NCI-H128 (cell line): ENCODE measurements at regions not wholly inside any gene's neighbourhood (a gene's known extent, or its start where the extent isn't known, plus 50 kb on each side); places are given as distances from the start of the nearest gene placed in this dataset.

ENCODE experiments used
- DNase-seq: peaks from one replicate; lab custom pipeline; 2025; ENCODE audit not compliant: unreplicated experiment; lab: John Stamatoyannopoulos, UW

DNA sequence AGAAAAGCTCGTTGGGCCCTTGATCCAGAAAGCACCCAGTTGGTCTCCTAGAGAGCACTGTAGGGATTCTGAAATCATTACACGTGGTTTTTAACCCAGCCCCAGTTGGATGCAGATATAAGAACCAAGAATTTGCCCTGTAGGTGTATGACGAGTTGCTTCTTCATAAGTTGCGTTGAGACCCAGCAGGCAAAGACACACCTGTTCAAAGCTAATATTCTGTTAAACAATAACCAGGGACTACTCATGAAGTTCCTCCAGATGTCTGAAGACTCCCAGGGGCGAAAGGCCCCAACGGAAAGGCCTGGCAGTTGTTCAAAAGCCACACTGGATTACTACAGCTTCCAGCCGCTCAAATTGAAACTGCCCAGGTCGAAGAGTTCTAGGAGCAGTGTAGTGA lies 88.6 kb upstream of the HNRNPU start:
- no peak for DNase-seq

DNA sequence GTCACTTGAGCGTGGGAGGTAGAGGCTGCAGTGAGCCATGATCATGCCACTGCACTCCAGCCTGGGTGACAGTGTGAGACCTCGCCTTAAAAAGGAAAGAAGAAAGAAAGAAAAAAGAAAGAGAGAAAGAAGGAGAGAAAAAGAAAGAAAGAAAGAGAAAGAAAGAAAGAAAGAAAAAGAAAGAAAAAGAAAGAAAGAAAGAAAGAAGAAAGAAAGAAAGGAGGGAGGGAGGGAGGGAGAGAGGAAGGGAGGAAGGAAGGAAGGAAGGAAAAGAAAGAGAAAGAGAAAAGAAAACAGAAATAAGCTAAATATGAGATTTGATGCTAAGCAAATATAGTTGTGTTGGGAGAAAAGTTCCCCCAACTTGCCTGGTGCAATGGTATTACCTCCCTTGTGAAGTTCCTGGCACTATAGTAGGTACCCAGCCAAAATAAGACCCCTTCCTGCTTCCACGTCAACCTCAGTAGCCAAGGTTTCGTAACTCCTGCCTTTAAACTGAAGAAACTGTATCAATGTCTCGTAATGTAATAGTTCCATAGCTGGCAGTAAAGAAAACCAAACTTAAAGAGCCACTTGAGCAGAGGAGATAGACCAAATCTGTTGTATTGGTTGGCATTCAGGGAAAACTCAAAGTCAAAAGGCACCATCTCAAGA lies 88.1 kb upstream of the HNRNPU start:
- no peak for DNase-seq

DNA sequence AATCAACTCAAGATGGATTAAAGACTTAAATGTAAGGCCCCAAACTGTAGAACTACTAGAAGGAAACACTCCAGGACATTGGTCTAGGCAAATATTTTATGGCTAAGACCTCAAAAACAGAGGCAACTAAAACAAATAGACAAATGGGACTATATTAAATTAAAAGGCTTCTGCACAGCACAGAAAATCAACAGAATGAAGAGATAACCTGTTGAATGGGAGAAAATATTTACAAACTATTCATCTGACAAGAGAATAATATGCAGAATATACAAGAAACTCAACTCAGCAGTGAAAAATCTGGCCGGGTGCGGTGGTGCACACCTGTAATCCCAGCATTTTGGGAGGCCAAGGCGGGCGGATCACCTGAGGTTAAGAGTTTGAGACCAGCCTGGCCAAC lies 84.1 kb upstream of the HNRNPU start:
- no peak for DNase-seq

DNA sequence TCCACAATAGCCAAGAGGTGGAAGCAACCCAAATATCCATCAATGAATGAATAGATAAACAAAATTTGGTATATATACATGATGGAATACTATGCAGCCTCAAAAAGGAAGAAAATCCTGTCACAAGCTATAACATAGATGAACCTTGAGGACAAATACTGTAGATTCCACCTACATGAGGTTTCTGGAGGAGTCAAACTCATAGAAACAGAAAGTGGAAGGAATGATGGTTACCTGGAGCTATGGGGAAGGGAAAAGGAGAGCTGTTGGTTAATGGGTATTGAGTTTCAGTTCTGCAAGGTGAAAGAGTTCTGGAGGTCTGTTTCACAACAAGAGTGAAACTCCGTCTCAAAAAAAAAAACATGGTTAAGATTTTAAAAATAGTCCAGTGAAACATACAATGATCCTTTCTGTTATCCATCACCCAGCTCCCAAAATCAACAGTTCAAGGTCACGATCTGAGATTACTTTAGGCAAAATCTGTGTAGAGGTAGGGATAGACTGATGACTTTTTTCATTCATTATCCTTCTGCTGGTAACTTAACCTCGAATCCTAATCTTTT lies 80.8 kb upstream of the HNRNPU start:
- no peak for DNase-seq

DNA sequence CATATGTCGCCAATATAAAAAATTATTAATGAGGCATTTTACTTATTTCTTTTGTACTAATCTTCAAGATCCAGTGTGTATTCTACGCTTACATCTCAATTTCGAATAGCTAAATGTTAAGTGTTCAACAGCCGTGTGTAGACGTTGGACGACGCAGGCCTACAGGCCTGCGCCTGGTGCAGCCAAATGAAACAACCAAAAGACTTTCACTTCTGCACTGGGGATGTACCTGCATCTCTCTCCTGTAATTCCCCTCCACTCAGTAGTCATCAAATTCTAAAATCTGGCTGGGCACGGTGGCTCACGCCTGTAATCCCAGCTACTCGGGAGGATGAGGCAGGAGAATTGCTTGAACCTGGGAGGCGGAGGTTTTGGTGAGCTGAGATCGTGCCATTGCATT lies 76.8 kb upstream of the HNRNPU start:
- no peak for DNase-seq

DNA sequence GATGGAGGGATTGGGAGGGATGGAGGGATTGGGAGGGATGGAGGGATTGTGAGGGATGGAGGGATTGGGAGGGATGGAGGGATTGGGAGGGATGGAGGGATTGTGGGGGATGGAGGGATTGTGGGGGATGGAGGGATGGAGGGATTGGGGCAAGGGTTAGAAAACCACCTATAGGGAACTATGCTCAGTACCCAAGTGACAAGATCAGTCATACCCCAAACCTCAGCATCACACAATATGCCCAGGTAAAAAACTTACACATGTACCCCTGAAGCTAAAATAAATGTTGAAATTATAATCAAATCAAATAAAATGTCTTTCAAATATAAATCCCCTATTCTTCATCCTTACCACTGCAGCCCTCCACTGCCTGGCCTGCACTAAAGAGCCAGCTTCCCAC lies 72.8 kb upstream of the HNRNPU start:
- no peak for DNase-seq

DNA sequence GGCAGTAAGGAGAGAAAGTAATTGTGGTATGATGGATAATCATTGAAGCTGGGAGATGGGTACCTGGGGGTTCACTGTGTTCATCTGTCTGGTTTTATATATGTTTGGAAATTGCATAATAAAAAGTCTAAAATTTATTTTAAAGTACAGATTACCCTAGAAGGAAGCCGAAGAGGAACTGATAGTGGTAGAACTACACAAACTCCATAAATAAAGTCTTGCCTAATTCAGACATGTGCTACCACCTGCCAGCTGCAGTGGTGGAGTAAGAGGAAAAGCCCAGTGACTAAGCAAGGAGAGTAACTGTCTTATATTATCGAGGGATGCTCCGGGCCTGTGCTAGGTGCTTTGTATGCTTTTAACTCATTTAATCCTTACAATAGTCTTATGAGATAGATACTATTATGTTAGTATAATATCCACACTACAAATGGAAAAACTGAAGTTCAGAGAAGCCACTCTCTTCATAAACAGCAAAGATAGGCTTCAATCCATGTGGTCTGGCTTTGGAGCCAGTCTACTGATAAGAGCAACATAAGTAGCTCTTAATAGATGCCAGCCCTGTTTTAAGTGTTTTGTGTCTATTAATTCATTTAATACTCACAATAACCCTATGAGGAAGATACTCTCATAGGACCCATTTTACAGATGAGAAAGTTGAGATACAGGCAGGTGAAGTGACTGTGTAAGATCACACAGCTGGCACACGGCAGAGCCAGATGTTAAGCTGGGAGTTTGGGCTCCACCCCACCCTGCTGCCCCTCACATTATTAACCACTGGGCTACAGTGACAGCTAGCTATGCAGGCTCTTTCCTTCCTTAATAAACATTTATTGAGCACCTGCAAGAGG lies 56.8 kb upstream of the HNRNPU start:
- DNase-seq: no peak

DNA sequence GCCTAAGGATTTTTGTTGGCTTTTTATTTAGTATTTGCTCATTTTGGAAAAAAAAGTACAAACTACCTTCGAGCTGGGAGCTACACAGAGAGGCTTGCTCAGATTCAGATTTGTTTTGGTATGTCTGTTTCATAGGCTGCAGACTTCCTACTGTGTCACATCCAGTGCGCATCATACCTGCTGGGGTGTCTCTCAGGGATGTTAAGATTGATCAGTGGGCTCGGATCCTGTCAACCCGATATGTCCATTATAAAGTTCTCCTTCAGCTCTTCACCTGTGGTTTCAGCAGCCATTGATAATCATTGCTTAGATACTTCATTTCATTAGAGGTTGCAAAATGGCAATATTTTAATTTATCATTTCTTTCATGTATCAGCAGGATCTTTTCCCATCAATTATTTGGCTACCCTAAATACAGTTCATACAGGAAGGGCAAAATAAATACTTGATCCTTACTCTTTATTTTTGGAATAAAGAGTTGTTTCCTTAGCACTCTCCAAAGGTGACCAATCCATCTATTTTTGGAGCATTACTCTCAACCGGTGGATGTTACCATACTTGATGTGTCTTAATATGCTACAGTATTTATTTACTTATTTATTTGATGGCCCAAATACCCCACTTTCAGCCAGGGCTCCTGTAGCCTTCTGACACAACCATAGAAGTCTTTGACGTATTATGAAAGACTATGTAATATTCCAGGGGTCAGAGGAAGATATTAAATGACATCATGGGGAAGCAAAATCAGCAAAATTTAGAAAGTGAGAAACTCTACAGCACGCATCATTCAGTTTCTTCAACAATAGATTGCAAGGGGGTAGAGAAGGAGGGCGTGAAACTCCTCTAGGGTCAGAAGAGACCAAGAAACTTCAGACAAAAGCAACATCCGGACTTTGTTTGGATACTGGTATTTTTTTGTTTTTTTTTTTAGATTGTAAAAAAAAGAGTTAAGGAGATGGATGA lies 55.3 kb upstream of the HNRNPU start:
- DNase-seq: no peak

DNA sequence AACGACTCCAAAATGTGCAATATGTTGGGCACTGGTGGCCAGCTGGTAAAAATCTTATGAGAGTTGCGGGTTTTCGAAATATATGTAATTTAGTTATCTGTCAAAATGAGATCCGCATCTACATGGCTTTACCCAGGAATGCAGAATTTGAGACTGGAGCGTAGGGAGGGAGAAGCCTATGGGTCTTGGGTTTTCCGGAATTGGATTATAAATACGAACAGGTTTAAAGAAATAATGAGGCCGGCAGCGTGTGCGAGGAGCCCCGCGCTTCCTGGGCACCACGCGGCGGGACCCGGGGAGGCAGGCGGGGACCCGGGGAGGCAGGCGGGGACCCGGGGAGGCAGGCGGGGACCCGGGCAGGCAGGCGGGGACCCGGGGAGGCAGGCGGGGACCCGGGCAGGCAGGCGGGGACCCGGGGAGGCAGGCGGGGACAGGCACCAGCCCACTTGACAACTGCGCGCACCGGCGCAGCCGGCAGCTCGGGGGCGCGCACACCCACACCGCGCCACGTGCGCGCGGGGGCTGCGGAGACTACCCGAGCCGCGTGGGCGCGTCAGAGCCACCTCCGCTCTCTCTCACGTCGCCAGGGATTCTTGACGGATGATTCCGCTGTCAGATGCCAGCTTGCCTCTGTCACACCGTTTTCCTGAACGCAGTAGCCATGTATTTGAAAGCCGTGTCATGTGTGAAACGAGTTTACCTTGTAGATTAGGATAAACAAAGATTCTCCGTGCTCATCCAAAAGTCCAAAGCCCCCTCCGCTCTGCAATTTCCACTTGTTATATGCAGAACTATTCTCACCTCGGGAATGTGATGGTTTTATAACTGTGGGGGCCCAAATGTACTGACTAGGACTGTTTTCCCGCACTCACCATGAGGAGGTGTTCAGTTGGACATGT lies 54.3 kb upstream of the HNRNPU start:
- peak; percentile 47 for DNase-seq

DNA sequence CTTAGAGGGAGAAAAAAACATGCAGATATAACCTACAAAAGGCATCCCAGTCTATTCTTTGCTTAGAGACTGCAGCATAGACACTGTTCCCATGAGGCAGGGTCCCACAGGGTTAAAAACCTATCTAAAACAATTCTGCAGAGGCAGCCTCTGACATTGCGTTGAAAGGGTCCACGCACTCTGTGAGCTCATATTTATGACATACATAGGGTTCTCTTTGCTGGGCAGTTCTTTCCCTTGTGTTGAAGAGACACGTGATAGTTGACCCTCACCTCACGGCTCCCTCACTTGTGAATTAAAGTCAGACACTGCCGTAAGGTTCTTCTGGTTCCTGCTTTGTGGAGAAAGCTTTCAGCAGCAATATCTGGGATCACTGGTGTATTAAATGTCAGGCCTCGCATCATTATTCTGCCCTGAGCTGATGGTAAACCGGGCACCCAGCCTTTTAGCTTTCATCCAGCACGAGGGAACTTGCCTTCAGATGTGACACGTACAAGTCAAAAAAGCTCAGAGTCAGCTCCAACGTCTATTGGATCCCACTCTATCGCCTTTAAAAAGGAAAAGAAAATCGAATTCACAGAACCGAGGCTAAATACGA lies 52.8 kb upstream of the HNRNPU start:
- no peak for DNase-seq

DNA sequence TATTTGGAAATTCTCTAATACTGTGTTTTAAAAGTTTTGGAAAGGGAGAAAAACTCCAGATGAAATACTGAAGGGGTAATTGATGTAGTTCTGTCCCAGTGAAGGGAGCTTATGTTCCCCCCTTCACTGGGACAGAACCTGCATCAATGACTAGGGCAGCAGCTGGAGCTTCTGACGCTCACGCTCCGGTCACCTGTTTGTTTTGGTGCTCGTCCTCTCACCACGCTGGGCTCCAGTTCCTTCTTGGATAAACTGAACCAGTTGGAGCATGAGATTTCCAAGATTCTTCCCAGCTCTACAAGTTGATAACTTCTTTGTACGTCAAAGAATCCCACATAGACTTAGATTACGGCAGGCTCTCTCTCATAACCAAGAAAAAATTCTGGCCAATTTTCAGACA lies 51.4 kb upstream of the HNRNPU start:
- no peak for DNase-seq

DNA sequence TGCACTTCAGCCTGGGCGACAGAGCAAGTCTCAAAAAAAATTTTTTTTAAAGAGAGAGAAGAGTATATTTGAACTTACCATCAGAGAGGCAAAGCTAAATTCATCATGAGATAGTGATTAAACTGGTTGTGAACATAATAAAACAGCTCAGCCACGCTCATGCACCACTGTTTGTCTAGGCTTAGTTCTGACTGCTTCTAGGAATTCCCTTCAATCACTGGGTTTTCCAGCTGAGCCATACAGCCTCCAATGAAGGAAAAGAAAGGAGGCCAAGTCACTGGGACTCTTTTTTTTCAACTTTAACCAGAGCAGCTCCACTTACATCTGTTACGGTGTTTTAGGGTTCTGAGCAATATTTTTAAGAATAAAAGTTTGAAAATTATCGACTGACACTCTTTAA lies 50.4 kb upstream of the HNRNPU start:
- no peak for DNase-seq
